ENCODE measurements at regions not wholly inside any gene's neighbourhood (a gene's known extent, or its start where the extent isn't known, plus 50 kb on each side); places are given as distances from the start of the nearest gene placed in this dataset.

- TF ChIP-seq CHD7 (IDR thresholded peaks at IDR 0.05; ENCODE audit: low read depth, low read length), result no peak
- TF ChIP-seq CHCHD3 (CRISPR knock-in tag; IDR thresholded peaks at IDR 0.05), result no peak
- TF ChIP-seq, protein P1, sequence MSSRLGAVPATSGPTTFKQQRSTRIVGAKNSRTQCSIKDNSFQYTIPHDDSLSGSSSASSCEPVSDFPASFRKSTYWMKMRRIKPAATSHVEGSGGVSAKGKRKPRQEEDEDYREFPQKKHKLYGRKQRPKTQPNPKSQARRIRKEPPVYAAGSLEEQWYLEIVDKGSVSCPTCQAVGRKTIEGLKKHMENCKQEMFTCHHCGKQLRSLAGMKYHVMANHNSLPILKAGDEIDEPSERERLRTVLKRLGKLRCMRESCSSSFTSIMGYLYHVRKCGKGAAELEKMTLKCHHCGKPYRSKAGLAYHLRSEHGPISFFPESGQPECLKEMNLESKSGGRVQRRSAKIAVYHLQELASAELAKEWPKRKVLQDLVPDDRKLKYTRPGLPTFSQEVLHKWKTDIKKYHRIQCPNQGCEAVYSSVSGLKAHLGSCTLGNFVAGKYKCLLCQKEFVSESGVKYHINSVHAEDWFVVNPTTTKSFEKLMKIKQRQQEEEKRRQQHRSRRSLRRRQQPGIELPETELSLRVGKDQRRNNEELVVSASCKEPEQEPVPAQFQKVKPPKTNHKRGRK (tag; IDR thresholded peaks at IDR 0.05), result no peak
- TF ChIP-seq ILK (tag; IDR thresholded peaks at IDR 0.05; ENCODE audit: borderline replicate concordance, low read depth), result no peak
- TF ChIP-seq HMG20A (CRISPR knock-in tag; conservative IDR thresholded peaks at IDR 0.05), result no peak
- no peak for TF ChIP-seq PTTG1 (tag; IDR thresholded peaks at IDR 0.05; ENCODE audit: low read depth)
- TF ChIP-seq HDAC8 (tag; IDR thresholded peaks at IDR 0.05), result no peak
- TF ChIP-seq KAT8 (IDR thresholded peaks at IDR 0.05; ENCODE audit: low read depth), result no peak
- TF ChIP-seq BMI1 (IDR thresholded peaks at IDR 0.05; ENCODE audit: low read length), result no peak
- TF ChIP-seq HMGN3 (IDR thresholded peaks at IDR 0.05; ENCODE audit: borderline replicate concordance, extremely low read depth, insufficient read length, low read depth, low read length), result no peak
- TF ChIP-seq DEAF1 (CRISPR knock-in tag; IDR thresholded peaks at IDR 0.05), result no peak
These were observed 90.8 kb downstream of the FAM50B start (continued) for GRCh38 chr6:3939964-3940363.
